ENCODE measurements at regions not wholly inside any gene's neighbourhood (a gene's known extent, or its start where the extent isn't known, plus 50 kb on each side); places are given as distances from the start of the nearest gene placed in this dataset.

- POLR2A ChIA-PET, result no interaction called here
- no peak for ATAC-seq
- DNase-seq (ENCODE audit: low read depth, low spot score), result no peak
- BruUV-seq (replicated peaks), result no TSS peak
- H3K36me3 ChIP-seq (ENCODE audit: control insufficient read depth, insufficient read depth, low read length), result no peaks in the 10 kb centered on the region
- intact Hi-C loops (cut with micrococcal nuclease; ENCODE audit: unreplicated experiment), result loop anchor here (10.0 kb wide), 1 partner anchor 305 kb away; the partner anchor contains the start of gene IRS1
- no peak for TF ChIP-seq REST (IDR thresholded peaks at IDR 0.05; ENCODE audit: insufficient read depth in 1 of 2, low read depth in 2 of 2, low read length in 1 of 2)
- TF ChIP-seq POLR2AphosphoS5 (IDR thresholded peaks at IDR 0.05; ENCODE audit: low read depth, low read length), result no peak
- TF ChIP-seq CTCF (IDR thresholded peaks at IDR 0.05), result no peak
- no peak for TF ChIP-seq SIN3A (IDR thresholded peaks at IDR 0.05; ENCODE audit: borderline replicate concordance, insufficient read depth, low read depth, low read length)
- TF ChIP-seq TCF7L2 (IDR thresholded peaks at IDR 0.05; ENCODE audit: low read depth, low read length), result no peak
- H3K27ac ChIP-seq (ENCODE audit: low read length), result no peak overlapping the region
- no peak overlapping the region for H3K4me3 ChIP-seq (ENCODE audit: low read depth in 2 of 2, low read length in 2 of 2)
- in situ Hi-C loops (cut with HindIII; ENCODE audit: low pct_unique_long_range_greater_than_20kb, low sequenced_read_pairs), result no loop called here
- CTCF ChIA-PET, result interaction anchor here (0.6 kb wide), 1 partner anchor 1845 kb away, joined by 3 read pairs; no protein-coding TSS in a partner anchor
- no peaks in the 10 kb centered on the region for H3K9me3 ChIP-seq (ENCODE audit: control insufficient read depth, insufficient read depth, low read depth, low read length)
- H3K27me3 ChIP-seq (ENCODE audit: control insufficient read depth, insufficient read depth, low read length), result no peaks in the 10 kb centered on the region
- no peaks in the 10 kb centered on the region for H3K4me1 ChIP-seq (ENCODE audit: control insufficient read depth, insufficient read depth, low read length)
Measured at GRCh38 chr2:226489775-226490541, 309.7 kb downstream of the IRS1 start.

GRCh38 chr2:226488034-226488433, 311.6 kb downstream of the IRS1 start:
- TF ChIP-seq CTCF (IDR thresholded peaks at IDR 0.05), result no peak
- TF ChIP-seq REST (IDR thresholded peaks at IDR 0.05; ENCODE audit: insufficient read depth in 1 of 2, low read depth in 2 of 2, low read length in 1 of 2), result no peak
- no peak for TF ChIP-seq TCF7L2 (IDR thresholded peaks at IDR 0.05; ENCODE audit: low read depth, low read length)
- TF ChIP-seq POLR2AphosphoS5 (IDR thresholded peaks at IDR 0.05; ENCODE audit: low read depth, low read length), result no peak
- TF ChIP-seq SIN3A (IDR thresholded peaks at IDR 0.05; ENCODE audit: borderline replicate concordance, insufficient read depth, low read depth, low read length), result no peak
- ATAC-seq (no peak), DNase-seq (ENCODE audit: low read depth, low spot score) (no peak)
- H3K4me3 ChIP-seq (ENCODE audit: low read depth in 2 of 2, low read length in 2 of 2), result no peak overlapping the region
- no peaks in the 10 kb centered on the region for H3K9me3 ChIP-seq (ENCODE audit: control insufficient read depth, insufficient read depth, low read depth, low read length)
- no TSS peak for BruUV-seq (replicated peaks)
- CTCF ChIA-PET, result no interaction called here
- no peaks in the 10 kb centered on the region for H3K36me3 ChIP-seq (ENCODE audit: control insufficient read depth, insufficient read depth, low read length)
- in situ Hi-C loops (cut with HindIII; ENCODE audit: low pct_unique_long_range_greater_than_20kb, low sequenced_read_pairs), result no loop called here
- peaks cover 14% of the 10 kb centered on the region for H3K4me1 ChIP-seq (ENCODE audit: control insufficient read depth, insufficient read depth, low read length)
- intact Hi-C loops (cut with micrococcal nuclease; ENCODE audit: unreplicated experiment), result loop anchor here (10.0 kb wide), 1 partner anchor 307 kb away; the partner anchor contains the start of gene IRS1
- peak overlapping the region; percentile 48; the same call in 1 of the 2 replicates for H3K27ac ChIP-seq (ENCODE audit: low read length)
- H3K27me3 ChIP-seq (ENCODE audit: control insufficient read depth, insufficient read depth, low read length), result no peaks in the 10 kb centered on the region
- POLR2A ChIA-PET, result no interaction called here

Measured in Panc1 (cell line).